ENCODE measurements at regions not wholly inside any gene's neighbourhood (a gene's known extent, or its start where the extent isn't known, plus 50 kb on each side); places are given as distances from the start of the nearest gene placed in this dataset.

DNA sequence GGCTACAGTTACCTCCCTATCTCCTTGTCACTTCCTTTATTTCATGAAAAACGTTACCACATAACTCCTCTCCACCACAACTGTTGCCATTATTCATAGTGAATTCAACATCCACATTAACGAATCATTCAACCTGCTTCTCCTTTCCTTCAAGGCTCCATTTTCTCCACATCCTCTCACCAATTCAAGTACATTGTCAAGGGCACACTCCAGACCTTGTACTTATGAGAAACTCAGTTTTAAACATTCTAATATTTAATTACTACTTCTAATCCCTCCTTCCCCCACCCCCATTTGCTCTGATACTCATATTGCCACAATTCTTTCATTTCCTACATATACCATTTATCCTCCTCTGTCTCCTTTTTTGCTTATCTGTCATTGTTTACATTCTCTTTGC, 871.2 kb downstream of the TUSC7 start:
- Histone ChIP-seq H3K27me3 (no peaks in the 10 kb centered on the region), H3K36me3 (no peaks in the 10 kb centered on the region), H3K4me3 (no peak overlapping the region), H3K27ac (no peak overlapping the region), H3K4me1 (no peaks in the 10 kb centered on the region), H3K9me3 (no peaks in the 10 kb centered on the region)
- TF ChIP-seq CTCF (IDR thresholded peaks at IDR 0.05) = no peak
- no peak for TF ChIP-seq POLR2A (IDR thresholded peaks at IDR 0.05)
- no peak for TF ChIP-seq POLR2AphosphoS5 (IDR thresholded peaks at IDR 0.05; ENCODE audit: insufficient read depth in 1 of 2, low read depth in 1 of 2)
- intact Hi-C loops (cut with DNase I) = no loop called here
- DNase-seq (ENCODE audit: extremely low spot score in 2 of 2) = no peak

GRCh38 chr3:117586161-117586560, 876.6 kb downstream of the TUSC7 start:
- Histone ChIP-seq H3K36me3 (no peaks in the 10 kb centered on the region), H3K4me3 (no peak overlapping the region), H3K4me1 (no peaks in the 10 kb centered on the region), H3K27me3 (no peaks in the 10 kb centered on the region), H3K27ac (no peak overlapping the region), H3K9me3 (no peaks in the 10 kb centered on the region)
- TF ChIP-seq POLR2A (IDR thresholded peaks at IDR 0.05) (no peak), POLR2AphosphoS5 (IDR thresholded peaks at IDR 0.05; ENCODE audit: insufficient read depth in 1 of 2, low read depth in 1 of 2) (no peak), CTCF (IDR thresholded peaks at IDR 0.05) (no peak)
- DNase-seq (ENCODE audit: extremely low spot score in 2 of 2) = no peak
- intact Hi-C loops (cut with DNase I) = no loop called here

DNA sequence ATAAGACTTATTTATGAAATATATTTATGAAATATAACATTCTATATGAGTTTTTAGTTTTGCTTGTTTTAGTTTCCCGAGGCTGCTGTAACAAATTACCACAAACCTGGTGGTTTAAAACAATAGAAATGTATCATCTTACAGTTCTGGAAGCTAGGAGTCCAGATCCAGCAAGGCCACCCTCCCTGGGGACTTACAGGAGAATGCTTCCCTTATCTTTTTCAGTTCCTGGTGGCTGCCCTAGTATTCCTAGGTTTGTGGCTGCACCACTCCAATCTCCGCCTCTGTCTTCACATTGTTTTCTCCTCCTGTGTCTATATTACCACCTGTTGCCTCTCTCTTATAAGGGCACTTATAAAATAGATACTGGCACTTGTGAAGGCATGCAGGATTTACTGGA, 877.8 kb downstream of the TUSC7 start:
- intact Hi-C loops (cut with DNase I) = no loop called here
- Histone ChIP-seq H3K4me3 (no peak overlapping the region), H3K4me1 (no peaks in the 10 kb centered on the region), H3K9me3 (no peaks in the 10 kb centered on the region), H3K36me3 (no peaks in the 10 kb centered on the region), H3K27ac (no peak overlapping the region), H3K27me3 (no peaks in the 10 kb centered on the region)
- no peak for DNase-seq (ENCODE audit: extremely low spot score in 2 of 2)
- no peak for TF ChIP-seq POLR2AphosphoS5 (IDR thresholded peaks at IDR 0.05; ENCODE audit: insufficient read depth in 1 of 2, low read depth in 1 of 2)
- no peak for TF ChIP-seq CTCF (IDR thresholded peaks at IDR 0.05)
- no peak for TF ChIP-seq POLR2A (IDR thresholded peaks at IDR 0.05)

DNA sequence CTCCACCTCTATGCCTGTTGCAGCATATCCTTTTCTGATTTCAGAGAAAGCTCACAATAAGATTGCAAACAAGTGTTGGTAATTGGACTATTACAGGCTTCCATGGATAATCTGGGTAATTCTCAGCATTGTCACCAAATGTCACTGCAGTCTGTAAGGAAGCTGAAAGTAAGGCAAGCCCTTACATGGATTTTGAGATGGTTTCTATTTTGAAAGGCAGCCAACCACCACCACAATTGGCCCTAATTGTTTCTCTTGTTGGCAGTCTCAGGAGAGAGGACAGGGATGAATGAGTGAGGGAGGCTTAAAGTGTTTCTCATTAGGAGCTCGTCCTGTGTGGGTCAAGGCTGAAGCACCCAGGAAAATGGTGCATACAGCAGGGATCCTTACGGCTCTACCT, 879.9 kb downstream of the TUSC7 start:
- Histone ChIP-seq H3K36me3 (no peaks in the 10 kb centered on the region), H3K4me1 (no peaks in the 10 kb centered on the region), H3K9me3 (no peaks in the 10 kb centered on the region), H3K27ac (no peak overlapping the region), H3K4me3 (no peak overlapping the region), H3K27me3 (no peaks in the 10 kb centered on the region)
- no peak for DNase-seq (ENCODE audit: extremely low spot score in 2 of 2)
- TF ChIP-seq POLR2A (IDR thresholded peaks at IDR 0.05) (no peak), CTCF (IDR thresholded peaks at IDR 0.05) (no peak), POLR2AphosphoS5 (IDR thresholded peaks at IDR 0.05; ENCODE audit: insufficient read depth in 1 of 2, low read depth in 1 of 2) (no peak)
- intact Hi-C loops (cut with DNase I) = no loop called here

- TF ChIP-seq POLR2AphosphoS5 (IDR thresholded peaks at IDR 0.05; ENCODE audit: insufficient read depth in 1 of 2, low read depth in 1 of 2) = no peak
- no peak for TF ChIP-seq CTCF (IDR thresholded peaks at IDR 0.05)
- no peaks in the 10 kb centered on the region for H3K4me1 ChIP-seq
- intact Hi-C loops (cut with DNase I) = no loop called here
- DNase-seq (ENCODE audit: extremely low spot score in 2 of 2) = no peak
- no peaks in the 10 kb centered on the region for H3K27me3 ChIP-seq
- H3K4me3 ChIP-seq = no peak overlapping the region
- no peak overlapping the region for H3K27ac ChIP-seq
- no peaks in the 10 kb centered on the region for H3K9me3 ChIP-seq
- no peaks in the 10 kb centered on the region for H3K36me3 ChIP-seq
Observed at GRCh38 chr3:117595615-117596014, 886.0 kb downstream of the TUSC7 start.
